ENCODE measurements at regions not wholly inside any gene's neighbourhood (a gene's known extent, or its start where the extent isn't known, plus 50 kb on each side); places are given as distances from the start of the nearest gene placed in this dataset.

DNA sequence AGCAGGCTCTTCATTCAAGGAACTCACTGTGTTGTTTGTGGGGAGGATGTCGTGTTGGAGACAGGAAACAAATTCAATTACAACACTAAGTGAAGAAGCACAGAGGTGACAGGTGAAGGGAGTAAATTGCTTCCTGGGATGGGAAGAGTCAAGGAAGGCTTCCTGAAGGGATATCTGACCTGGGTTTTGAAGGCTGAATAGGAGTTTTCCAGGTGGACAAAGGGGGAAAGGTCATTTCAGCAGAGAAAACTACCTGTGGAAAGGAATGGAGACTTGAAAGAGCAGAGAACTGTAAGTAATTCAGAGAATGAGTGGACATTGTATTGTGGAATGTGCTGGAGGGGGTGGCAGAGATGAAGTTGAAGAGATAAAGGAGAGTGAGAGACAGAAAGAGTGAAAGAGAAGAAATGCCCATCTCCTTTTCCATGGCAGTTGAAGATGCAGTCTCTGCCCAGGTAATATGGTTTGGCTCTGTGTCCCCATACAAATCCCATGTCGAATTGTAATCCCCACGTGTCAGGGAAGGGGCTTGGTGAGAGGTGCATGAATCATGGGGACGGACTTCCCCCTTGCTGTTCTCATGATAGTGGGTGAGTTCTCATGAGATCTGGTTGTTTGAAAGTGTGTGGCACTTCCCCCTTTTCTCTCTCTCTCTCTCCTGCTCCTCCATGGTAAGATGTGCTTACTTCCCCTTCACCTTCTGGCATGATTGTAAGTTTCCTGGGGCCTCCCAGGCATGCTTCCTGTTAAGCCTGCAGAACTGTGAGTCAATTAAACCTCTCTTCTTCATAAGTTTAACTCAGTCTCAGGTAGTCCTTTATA, 205.7 kb upstream of the BCOR start:
- Histone ChIP-seq H3K36me3 (ENCODE audit: control insufficient read depth, insufficient read depth, low read length) (no peaks in the 10 kb centered on the region), H3K27me3 (replicated peaks; ENCODE audit: control insufficient read depth, insufficient read depth, low read length) (no peaks in the 10 kb centered on the region), H3K4me3 (replicated peaks; ENCODE audit: low read depth, low read length) (no peak overlapping the region)
- TF ChIP-seq, protein P1, sequence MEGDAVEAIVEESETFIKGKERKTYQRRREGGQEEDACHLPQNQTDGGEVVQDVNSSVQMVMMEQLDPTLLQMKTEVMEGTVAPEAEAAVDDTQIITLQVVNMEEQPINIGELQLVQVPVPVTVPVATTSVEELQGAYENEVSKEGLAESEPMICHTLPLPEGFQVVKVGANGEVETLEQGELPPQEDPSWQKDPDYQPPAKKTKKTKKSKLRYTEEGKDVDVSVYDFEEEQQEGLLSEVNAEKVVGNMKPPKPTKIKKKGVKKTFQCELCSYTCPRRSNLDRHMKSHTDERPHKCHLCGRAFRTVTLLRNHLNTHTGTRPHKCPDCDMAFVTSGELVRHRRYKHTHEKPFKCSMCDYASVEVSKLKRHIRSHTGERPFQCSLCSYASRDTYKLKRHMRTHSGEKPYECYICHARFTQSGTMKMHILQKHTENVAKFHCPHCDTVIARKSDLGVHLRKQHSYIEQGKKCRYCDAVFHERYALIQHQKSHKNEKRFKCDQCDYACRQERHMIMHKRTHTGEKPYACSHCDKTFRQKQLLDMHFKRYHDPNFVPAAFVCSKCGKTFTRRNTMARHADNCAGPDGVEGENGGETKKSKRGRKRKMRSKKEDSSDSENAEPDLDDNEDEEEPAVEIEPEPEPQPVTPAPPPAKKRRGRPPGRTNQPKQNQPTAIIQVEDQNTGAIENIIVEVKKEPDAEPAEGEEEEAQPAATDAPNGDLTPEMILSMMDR (IDR thresholded peaks at IDR 0.05; ENCODE audit: insufficient read depth, low read length, poor library complexity, severe bottlenecking) = no peak
- DNase-seq (ENCODE audit: extremely low read depth, insufficient read length) = no peak

DNA sequence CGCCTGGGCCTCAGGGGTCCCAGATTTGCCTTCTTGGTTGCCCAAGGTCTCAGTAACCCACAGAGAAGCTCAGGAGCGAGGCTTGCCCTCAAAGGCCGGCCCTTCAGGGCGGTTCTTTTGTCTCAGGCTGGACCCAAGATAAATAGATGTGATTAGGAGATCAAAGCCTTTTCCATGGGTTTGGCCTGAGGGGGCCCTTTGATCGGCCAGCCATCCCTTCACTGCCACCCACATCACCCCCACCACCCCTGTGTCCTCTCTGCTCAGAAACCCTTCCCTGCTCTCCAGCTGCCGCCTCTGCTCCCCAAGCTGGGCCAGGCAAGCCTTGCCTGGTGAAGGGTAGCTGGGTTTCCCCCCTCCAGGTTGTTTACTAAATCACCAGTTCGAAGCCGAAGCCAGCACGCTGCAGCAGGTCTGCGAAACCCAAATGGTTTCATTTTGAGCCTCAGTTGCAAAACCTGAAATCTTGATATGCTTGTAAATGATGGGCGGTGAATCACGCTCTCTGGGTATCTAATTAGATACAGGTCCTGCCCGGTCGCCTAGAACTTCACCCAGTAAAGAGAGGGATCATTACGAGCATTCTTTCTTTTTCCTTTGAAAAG, 202.6 kb upstream of the BCOR start:
- peak; percentile 49 for DNase-seq (ENCODE audit: extremely low read depth, insufficient read length)
- no peaks in the 10 kb centered on the region for H3K27me3 ChIP-seq (replicated peaks; ENCODE audit: control insufficient read depth, insufficient read depth, low read length)
- H3K36me3 ChIP-seq (ENCODE audit: control insufficient read depth, insufficient read depth, low read length) = no peaks in the 10 kb centered on the region
- TF ChIP-seq, protein P1 (IDR thresholded peaks at IDR 0.05; ENCODE audit: insufficient read depth, low read length, poor library complexity, severe bottlenecking) = no peak
- no peak overlapping the region for H3K4me3 ChIP-seq (replicated peaks; ENCODE audit: low read depth, low read length)

GRCh38 chrX:40299641-40300046, 201.9 kb upstream of the BCOR start:
- no peaks in the 10 kb centered on the region for H3K27me3 ChIP-seq (replicated peaks; ENCODE audit: control insufficient read depth, insufficient read depth, low read length)
- DNase-seq (ENCODE audit: extremely low read depth, insufficient read length) = peak; percentile 27
- H3K4me3 ChIP-seq (replicated peaks; ENCODE audit: low read depth, low read length) = no peak overlapping the region
- no peaks in the 10 kb centered on the region for H3K36me3 ChIP-seq (ENCODE audit: control insufficient read depth, insufficient read depth, low read length)
- TF ChIP-seq, protein P1 (IDR thresholded peaks at IDR 0.05; ENCODE audit: insufficient read depth, low read length, poor library complexity, severe bottlenecking) = no peak

DNA sequence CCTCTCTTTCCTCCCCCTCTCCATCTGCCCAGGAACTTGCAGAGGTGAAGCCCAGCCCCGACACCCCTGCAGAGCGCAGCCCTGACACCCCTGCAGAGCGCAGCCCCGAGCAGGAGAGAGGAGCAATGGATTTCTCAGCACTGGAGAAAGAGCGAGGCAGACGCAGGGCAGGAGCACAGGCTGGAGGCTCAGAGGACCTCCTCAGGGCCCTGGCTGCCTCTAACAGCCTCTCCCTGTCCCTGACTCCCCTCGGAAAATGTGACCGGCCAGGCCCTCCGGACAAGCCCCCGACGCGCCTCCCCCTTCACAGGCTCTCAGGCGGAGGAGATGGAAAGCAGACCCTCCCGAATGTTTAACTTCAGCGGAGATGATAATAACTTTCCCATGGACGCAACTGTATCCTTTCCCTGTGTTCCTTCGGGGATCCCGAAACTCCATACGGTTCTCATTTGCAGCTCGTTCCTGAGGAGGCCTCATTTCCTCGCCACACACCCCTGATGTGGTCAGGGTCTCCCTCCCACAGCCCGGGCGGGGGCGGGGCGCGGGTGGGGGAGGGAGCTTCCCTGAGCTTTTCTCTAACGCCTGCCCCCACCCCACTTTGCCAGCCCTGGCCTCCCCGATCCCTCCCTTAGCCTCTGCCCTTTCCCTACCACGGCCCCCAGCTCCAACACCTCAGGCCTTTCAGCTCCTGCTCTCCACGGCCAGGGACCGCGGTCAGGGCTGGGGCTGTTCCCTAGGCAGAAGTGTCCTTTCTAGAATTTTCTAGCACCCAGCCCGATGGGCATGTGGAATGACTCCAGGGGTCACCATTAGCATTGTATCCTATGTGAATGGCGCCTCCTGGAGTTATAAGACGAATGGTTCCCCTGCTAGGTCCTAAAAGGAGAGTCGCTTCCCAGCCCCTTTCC, 201.1 kb upstream of the BCOR start:
- TF ChIP-seq, protein P1 (IDR thresholded peaks at IDR 0.05; ENCODE audit: insufficient read depth, low read length, poor library complexity, severe bottlenecking) = no peak
- H3K4me3 ChIP-seq (replicated peaks; ENCODE audit: low read depth, low read length) = no peak overlapping the region
- no peak for DNase-seq (ENCODE audit: extremely low read depth, insufficient read length)
- H3K36me3 ChIP-seq (ENCODE audit: control insufficient read depth, insufficient read depth, low read length) = no peaks in the 10 kb centered on the region
- H3K27me3 ChIP-seq (replicated peaks; ENCODE audit: control insufficient read depth, insufficient read depth, low read length) = no peaks in the 10 kb centered on the region

DNA sequence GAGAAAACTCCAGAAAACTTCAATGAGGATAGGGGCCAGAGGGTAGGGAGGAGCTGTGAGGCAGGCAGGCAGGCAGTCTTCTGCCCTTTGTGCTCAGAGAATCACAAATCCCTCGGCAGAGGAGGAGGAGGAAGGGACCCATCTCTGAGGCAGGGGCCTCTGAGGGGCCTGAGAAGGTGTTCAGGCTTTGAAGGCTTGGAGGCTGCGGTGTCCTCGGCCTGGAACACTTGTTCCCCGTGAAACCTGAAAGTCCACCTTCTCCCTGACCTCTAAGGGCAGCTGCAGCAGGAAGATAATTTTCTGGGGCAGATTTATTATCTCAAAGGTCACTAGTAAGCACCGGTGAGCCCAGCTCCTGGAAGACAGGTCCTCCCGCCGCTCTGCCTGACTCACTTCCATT, 200.3 kb upstream of the BCOR start:
- no peak for DNase-seq (ENCODE audit: extremely low read depth, insufficient read length)
- TF ChIP-seq, protein P1 (IDR thresholded peaks at IDR 0.05; ENCODE audit: insufficient read depth, low read length, poor library complexity, severe bottlenecking) = no peak

More for the DNA sequence above, 200.3 kb upstream of the BCOR start:
- Histone ChIP-seq H3K36me3 (ENCODE audit: control insufficient read depth, insufficient read depth, low read length) (no peaks in the 10 kb centered on the region), H3K27me3 (replicated peaks; ENCODE audit: control insufficient read depth, insufficient read depth, low read length) (no peaks in the 10 kb centered on the region), H3K4me3 (replicated peaks; ENCODE audit: low read depth, low read length) (no peak overlapping the region)

Measured in GM06990 (cell line).